Fibroblast of lung (primary cell): ENCODE measurements at regions not wholly inside any gene's neighbourhood (a gene's known extent, or its start where the extent isn't known, plus 50 kb on each side); places are given as distances from the start of the nearest gene placed in this dataset.

Source experiments
- DNase-seq, 2 donors: peaks; one replicate each; pipeline versions ENCODE4 v3.0.0 to v3.0.0-alpha.2; 2010; ENCODE audit warnings: low read depth in 2 of 2
- H2AFZ ChIP-seq: 2 replicates; pipeline ENCODE4 v1.5.1; 2012; ENCODE audit warnings: low read length, control low read depth, inconsistent platforms
- H3K27ac ChIP-seq: 2 replicates; pipeline ENCODE4 v1.5.1; 2011; ENCODE audit warnings: low read length, control low read depth; ENCODE audit not compliant: insufficient read depth
- H3K27me3 ChIP-seq: 2 replicates; pipeline ENCODE4 v1.5.1; 2011; ENCODE audit warnings: mild to moderate bottlenecking, low read length; ENCODE audit not compliant: control insufficient read depth, insufficient read depth
- H3K36me3 ChIP-seq: 2 replicates; pipeline ENCODE4 v1.5.1; 2011; ENCODE audit warnings: low read length; ENCODE audit not compliant: control insufficient read depth, insufficient read depth
- H3K4me1 ChIP-seq: 2 replicates; pipeline ENCODE4 v1.5.1; 2011; ENCODE audit warnings: low read length; ENCODE audit not compliant: control insufficient read depth, insufficient read depth; ENCODE audit errors: extremely low read depth
- H3K4me2 ChIP-seq: 2 replicates; pipeline ENCODE4 v1.5.1; 2011; ENCODE audit warnings: low read length, control low read depth; ENCODE audit not compliant: insufficient read depth; ENCODE audit errors: extremely low read depth
- H3K4me3 ChIP-seq, 4 experiments: fragments of 200-600 bp in 1 of 4; sonication (generic) in 1 of 4; replicated peaks in 1 of 4; 2 replicates each; pipeline ENCODE4 v1.5.1; 2011 to 2016; ENCODE audit warnings: low read length in 4 of 4, low read depth in 3 of 4, mild to moderate bottlenecking in 3 of 4, control low read depth in 2 of 4, inconsistent platforms in 1 of 4, mixed read lengths in 1 of 4; ENCODE audit not compliant: insufficient read depth in 1 of 4; ENCODE audit errors: control extremely low read depth in 1 of 4
- H3K79me2 ChIP-seq: 2 replicates; pipeline ENCODE4 v1.5.1; 2012; ENCODE audit warnings: mild to moderate bottlenecking, low read length, inconsistent platforms; ENCODE audit not compliant: control insufficient read depth, insufficient read depth
- H3K9ac ChIP-seq: 2 replicates; pipeline ENCODE4 v1.5.1; 2011; ENCODE audit warnings: mild to moderate bottlenecking, low read length, control low read depth; ENCODE audit not compliant: insufficient read depth
- H3K9me3 ChIP-seq: 2 replicates; pipeline ENCODE4 v1.5.1; 2012; ENCODE audit warnings: low read depth, low read length; ENCODE audit not compliant: control insufficient read depth, insufficient read depth
- H4K20me1 ChIP-seq: 2 replicates; pipeline ENCODE4 v1.5.1; 2011; ENCODE audit warnings: low read length; ENCODE audit not compliant: control insufficient read depth, insufficient read depth; ENCODE audit errors: extremely low read depth
- CTCF ChIP-seq, 2 donors: IDR thresholded peaks in 1 of 2; conservative IDR thresholded peaks in 1 of 2; 1 replicate in 1 of 2; 2 replicates in 1 of 2; pipeline ENCODE4 v1.5.1; 2011 to 2012; ENCODE audit warnings: low read length in 2 of 2, control low read depth in 1 of 2, inconsistent platforms in 1 of 2, low read depth in 1 of 2, mild to moderate bottlenecking in 1 of 2
- EZH2 ChIP-seq: IDR thresholded peaks from 2 replicates; pipeline ENCODE4 v1.5.1; 2012; ENCODE audit warnings: low read length, control low read depth, mild to moderate bottlenecking; ENCODE audit errors: missing control alignments

DNA sequence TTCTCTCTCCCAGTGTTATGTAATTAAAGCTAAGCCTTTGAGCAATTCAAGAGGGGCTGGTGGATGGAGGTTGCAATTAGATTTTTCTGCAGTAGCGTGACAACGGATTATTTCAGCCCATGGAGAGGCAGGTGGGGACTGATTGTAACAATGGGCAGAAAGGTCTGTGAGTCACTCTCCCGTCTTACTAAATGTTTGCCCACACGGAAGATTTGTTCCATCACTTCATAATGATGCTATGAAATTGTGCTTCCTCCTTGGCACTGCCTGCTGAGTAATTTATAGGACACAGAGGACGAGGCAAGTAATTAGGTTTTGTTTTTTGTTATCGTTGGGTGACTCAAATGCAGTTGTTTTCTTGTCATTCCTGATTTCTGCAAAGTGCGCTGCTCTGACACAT is 594.5 kb upstream of the DPP6 start:
- H3K79me2 ChIP-seq = no peaks in the 10 kb centered on the region
- no peak overlapping the region for H3K9ac ChIP-seq
- no peak overlapping the region for H3K4me3 ChIP-seq
- DNase-seq = no peak
- no peaks in the 10 kb centered on the region for H3K36me3 ChIP-seq
- no peak for TF ChIP-seq EZH2
- H4K20me1 ChIP-seq = no peaks in the 10 kb centered on the region
- H3K4me2 ChIP-seq = no peak overlapping the region
- no peak overlapping the region for H3K27ac ChIP-seq
- H3K4me1 ChIP-seq = no peaks in the 10 kb centered on the region
- no peak overlapping the region for H2AFZ ChIP-seq
- H3K27me3 ChIP-seq = no peaks in the 10 kb centered on the region
- no peaks in the 10 kb centered on the region for H3K9me3 ChIP-seq

- Histone ChIP-seq H3K9me3 (no peaks in the 10 kb centered on the region), H3K27me3 (no peaks in the 10 kb centered on the region), H4K20me1 (no peaks in the 10 kb centered on the region), H3K79me2 (no peaks in the 10 kb centered on the region), H2AFZ (no peak overlapping the region), H3K4me1 (no peaks in the 10 kb centered on the region), H3K36me3 (no peaks in the 10 kb centered on the region), H3K27ac (no peak overlapping the region), H3K4me3 (no peak overlapping the region), H3K4me2 (no peak overlapping the region), H3K9ac (no peak overlapping the region)
- TF ChIP-seq EZH2 (no peak), CTCF (conservative IDR thresholded peaks at IDR 0.05 in 1 of 2, IDR thresholded peaks at IDR 0.05 in 1 of 2; ENCODE audit: low read depth in 1 of 2, low read length in 2 of 2) (no peak)
- DNase-seq = no peak
Measured at GRCh38 chr7:153470004-153470671, 582.1 kb upstream of the DPP6 start.

DNA sequence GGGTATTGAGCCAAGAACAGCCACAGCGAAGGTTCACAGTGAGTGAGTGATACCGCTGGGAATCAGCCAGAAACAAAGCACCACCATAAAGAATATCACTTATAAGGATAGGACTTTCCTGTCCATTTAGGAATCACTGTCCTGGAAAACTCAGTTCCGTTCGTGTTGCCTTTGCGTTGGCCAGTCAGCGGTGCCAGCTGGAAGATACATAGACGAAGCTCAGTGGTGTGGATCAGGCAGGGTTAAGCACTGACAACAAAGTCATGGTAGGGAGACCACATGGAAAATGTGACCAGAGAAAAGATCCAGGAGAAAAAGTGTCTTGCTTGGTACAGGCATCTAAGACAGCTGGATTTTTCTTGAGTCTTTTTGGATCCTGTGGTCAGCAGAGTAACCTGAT is 579.7 kb upstream of the DPP6 start:
- Histone ChIP-seq H3K4me2 (no peak overlapping the region), H3K36me3 (no peaks in the 10 kb centered on the region), H3K27me3 (no peaks in the 10 kb centered on the region), H3K4me1 (no peaks in the 10 kb centered on the region), H3K27ac (no peak overlapping the region), H3K4me3 (no peak overlapping the region), H3K9ac (no peak overlapping the region), H3K9me3 (no peaks in the 10 kb centered on the region), H4K20me1 (no peaks in the 10 kb centered on the region), H3K79me2 (no peaks in the 10 kb centered on the region), H2AFZ (no peak overlapping the region)
- DNase-seq = no peak
- TF ChIP-seq CTCF (conservative IDR thresholded peaks at IDR 0.05 in 1 of 2, IDR thresholded peaks at IDR 0.05 in 1 of 2; ENCODE audit: low read depth in 1 of 2, low read length in 2 of 2) (no peak), EZH2 (no peak)
